ENCODE measurements at regions not wholly inside any gene's neighbourhood (a gene's known extent, or its start where the extent isn't known, plus 50 kb on each side); places are given as distances from the start of the nearest gene placed in this dataset.

GRCh38 chr2:2848198-2848597 is 517.1 kb upstream of the MYT1L start:
- no peak for TF ChIP-seq JUND (IDR thresholded peaks at IDR 0.05)
- no peak for TF ChIP-seq NRF1 (IDR thresholded peaks at IDR 0.05; ENCODE audit: low read depth, low read length)
- TF ChIP-seq MAX (IDR thresholded peaks at IDR 0.05; ENCODE audit: low read depth), result no peak
